T-cell (primary cell): ENCODE measurements at regions not wholly inside any gene's neighbourhood (a gene's known extent, or its start where the extent isn't known, plus 50 kb on each side); places are given as distances from the start of the nearest gene placed in this dataset.

Experiments used
- ATAC-seq, 4 experiments: fragments of 200-7000 bp in 3 of 4; fragments of 150-1000 bp in 1 of 4; cut with Tn5 transposase; replicated peaks in 1 of 4; 1 replicate in 3 of 4; 2 replicates in 1 of 4; pipeline ENCODE4 v1.10.0; 2021; ENCODE audit warnings: moderate library complexity in 3 of 4, mild to moderate bottlenecking in 2 of 4, moderate number of reproducible peaks in 1 of 4
- CTCF ChIA-PET, 2 donors: fragments of 300-600 bp; sonication (Branson Sonifier 250); formaldehyde crosslinking; loops; one replicate each; lab custom pipeline; 2022; ENCODE audit warnings: antibody characterized with exemption in 2 of 2; lab: Charles Lee
- POLR2A ChIA-PET, 2 donors: fragments of 300-600 bp; sonication (Branson Sonifier 250); formaldehyde crosslinking; loops; one replicate each; lab custom pipeline; 2022; ENCODE audit warnings: antibody characterized with exemption in 2 of 2; lab: Charles Lee
- DNase-seq, 35 experiments: peaks; one replicate each; pipeline versions ENCODE4 v3.0.0 to v3.0.0-alpha.2; 2013 to 2023
- H3K27ac ChIP-seq: one replicate; pipeline ENCODE4 v1.5.1; 2013; ENCODE audit warnings: low read length
- H3K27me3 ChIP-seq, 2 experiments: replicated peaks in 1 of 2; 1 replicate in 1 of 2; 2 replicates in 1 of 2; pipeline versions ENCODE4 v1.6.1 to v1.7.0; 2013; ENCODE audit warnings: low read length in 1 of 2, mixed read lengths in 1 of 2; ENCODE audit not compliant: control insufficient read depth in 2 of 2, insufficient read depth in 2 of 2; ENCODE audit errors: extremely low read depth in 1 of 2
- H3K36me3 ChIP-seq, 2 donors: 1 replicate in 1 of 2; 2 replicates in 1 of 2; pipeline versions ENCODE4 v1.6.1 to v1.7.0; 2013; ENCODE audit warnings: low read length in 1 of 2; ENCODE audit not compliant: control insufficient read depth in 2 of 2, insufficient read depth in 1 of 2; ENCODE audit errors: extremely low read depth in 1 of 2
- H3K4me1 ChIP-seq, 2 experiments: 1 replicate in 1 of 2; 2 replicates in 1 of 2; pipeline versions ENCODE4 v1.6.1 to v1.7.0; 2013; ENCODE audit warnings: low read length in 2 of 2, mixed read lengths in 1 of 2; ENCODE audit not compliant: insufficient read depth in 2 of 2, control insufficient read depth in 1 of 2; ENCODE audit errors: extremely low read depth in 1 of 2
- H3K4me3 ChIP-seq, 2 donors: 1 replicate in 1 of 2; 2 replicates in 1 of 2; pipeline versions ENCODE4 v1.5.1 to v1.7.0; 2013; ENCODE audit warnings: mild to moderate bottlenecking in 2 of 2, low read length in 1 of 2, moderate library complexity in 1 of 2; ENCODE audit not compliant: control insufficient read depth in 1 of 2; ENCODE audit errors: extremely low read depth in 1 of 2
- H3K9me3 ChIP-seq: 2 replicates; pipeline ENCODE4 v1.7.0; 2013
- H3K27ac Mint-ChIP-seq, 2 donors: one replicate each; pipeline ENCODE4 v1.8.0; 2020 to 2021; ENCODE audit warnings: mild to moderate bottlenecking in 2 of 2, mixed read lengths in 2 of 2
- H3K27me3 Mint-ChIP-seq, 2 donors: one replicate each; pipeline ENCODE4 v1.8.0; 2021 to 2022; ENCODE audit warnings: mixed read lengths in 2 of 2
- H3K36me3 Mint-ChIP-seq: one replicate; pipeline ENCODE4 v1.8.0; 2021; ENCODE audit warnings: mixed read lengths
- H3K4me1 Mint-ChIP-seq, 3 donors: one replicate each; pipeline ENCODE4 v1.8.0; 2020 to 2022; ENCODE audit warnings: mixed read lengths in 3 of 3, mild to moderate bottlenecking in 1 of 3
- H3K4me3 Mint-ChIP-seq, 3 donors: one replicate each; pipeline ENCODE4 v1.8.0; 2020 to 2022; ENCODE audit warnings: mild to moderate bottlenecking in 3 of 3, mixed read lengths in 3 of 3, moderate library complexity in 3 of 3
- H3K9me3 Mint-ChIP-seq, 3 donors: one replicate each; pipeline ENCODE4 v1.8.0; 2020 to 2022; ENCODE audit warnings: mixed read lengths in 3 of 3
- WGBS: methylation state at CpG from one replicate; pipeline ENCODE4 v1.1.5; 2013; ENCODE audit warnings: missing lambda C conversion rate; ENCODE audit not compliant: insufficient coverage; 5-methylcytosine and 5-hydroxymethylcytosine counted together

DNA sequence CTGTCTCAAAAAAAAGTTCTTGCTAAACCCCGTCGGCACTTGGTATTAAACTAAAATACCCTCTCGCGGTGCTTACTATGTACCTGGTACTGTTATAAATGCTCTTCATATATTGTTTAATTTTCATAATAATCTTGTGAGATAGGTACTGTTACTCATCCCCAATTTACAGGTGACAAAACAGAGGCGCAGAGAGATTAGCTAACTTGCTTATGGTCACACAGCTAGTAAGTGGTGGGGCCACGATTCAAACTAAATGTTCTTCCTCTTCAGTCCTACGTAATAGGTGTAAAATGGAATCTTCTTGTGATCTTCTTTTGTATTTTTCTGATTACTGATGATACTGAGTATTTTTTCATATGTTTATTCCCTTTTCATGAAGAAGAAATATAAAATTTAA is 51.3 kb downstream of the TET3 start:
- no peak overlapping the region for H3K27ac ChIP-seq
- ChIA-PET CTCF (no interaction called here), POLR2A (no interaction called here)
- no peak overlapping the region for H3K4me3 ChIP-seq
- Mint-ChIP-seq H3K27ac (no peak overlapping the region), H3K4me3 (peak overlapping the region in 1 of 3 donors; percentile 33), H3K27me3 (no peaks in the 10 kb centered on the region), H3K4me1 (peaks cover 89 to 91% (median 91%) of the 10 kb centered on the region in 3 donors), H3K9me3 (no peaks in the 10 kb centered on the region), H3K36me3 (no peaks in the 10 kb centered on the region)
- H3K36me3 ChIP-seq, result no peaks in the 10 kb centered on the region
- WGBS, result no CpG with 5 or more reads among the region's 7 CpGs
- H3K4me1 ChIP-seq, result peaks cover 50 to 56% of the 10 kb centered on the region in 2 experiments
- DNase-seq (no peak), ATAC-seq (no peak)
- no peaks in the 10 kb centered on the region for H3K9me3 ChIP-seq
- H3K27me3 ChIP-seq, result no peaks in the 10 kb centered on the region

DNA sequence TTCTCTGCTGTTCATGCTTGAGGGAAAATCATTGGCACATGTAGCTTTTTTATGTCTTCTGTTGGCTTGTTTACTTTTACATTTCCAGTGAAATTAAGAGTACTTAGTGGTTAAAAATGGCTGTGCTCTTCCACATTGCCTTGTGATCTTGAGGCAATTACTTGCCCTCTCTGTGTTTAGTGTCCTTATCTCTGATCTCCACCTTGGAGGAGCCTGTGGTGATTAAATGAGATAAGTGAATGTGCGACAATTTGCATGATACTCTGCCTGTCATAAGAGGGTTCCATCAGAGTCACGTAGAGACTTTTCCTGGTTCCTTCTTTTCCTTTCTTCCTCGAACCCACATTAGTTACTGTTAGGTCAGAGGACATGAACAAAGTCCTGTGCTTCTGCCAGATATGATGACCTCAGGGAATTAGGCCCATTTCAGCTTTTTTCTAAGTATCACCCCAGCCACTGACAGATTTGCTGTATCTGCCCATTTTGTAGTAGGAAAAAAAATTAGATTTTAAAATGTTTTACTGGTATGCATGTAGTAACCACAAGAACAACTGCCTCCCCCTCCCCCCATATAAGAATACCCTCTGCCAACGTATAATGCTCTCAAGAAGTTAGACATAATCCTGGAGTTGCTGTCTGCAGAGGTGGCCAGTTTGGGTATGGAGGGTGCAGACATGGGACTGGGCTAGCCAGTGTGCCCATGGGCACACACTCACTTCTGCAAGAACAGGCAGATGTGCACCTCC is 51.9 kb downstream of the TET3 start:
- 90% methylated on average over 2 of the region's 4 CpGs for WGBS
- peaks cover 48 to 53% of the 10 kb centered on the region in 2 experiments for H3K4me1 ChIP-seq

DNA sequence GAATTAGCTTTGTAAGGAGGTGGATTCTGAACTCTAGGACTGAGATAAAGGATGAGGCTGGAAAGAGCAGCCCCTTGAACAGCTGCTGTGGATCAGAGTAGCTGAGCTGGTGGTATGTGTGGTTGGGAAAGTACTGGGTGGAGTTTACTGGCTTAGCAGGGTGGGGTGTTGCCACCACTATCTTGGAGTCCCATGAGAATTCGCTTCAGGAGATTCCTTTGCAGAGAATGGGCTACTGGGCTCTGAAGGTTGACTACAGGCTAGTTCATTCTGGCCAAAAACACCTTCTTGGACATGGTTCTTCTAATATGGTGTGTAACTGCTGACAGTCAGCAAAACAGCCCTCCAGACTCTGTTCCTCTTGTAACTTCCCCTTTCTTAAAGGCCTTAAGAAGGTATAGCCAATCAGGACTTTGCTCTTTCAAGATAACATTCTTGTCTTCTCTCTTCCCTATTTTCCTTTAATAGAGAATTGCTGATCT is 52.7 kb downstream of the TET3 start:
- ChIA-PET CTCF (no interaction called here), POLR2A (no interaction called here)
- H3K27ac Mint-ChIP-seq, result peak overlapping the region; percentile 41 to 82
- H3K9me3 Mint-ChIP-seq, result no peaks in the 10 kb centered on the region
- ATAC-seq (peak in 1 of 4 experiments; percentile 36), DNase-seq (peak in 1 of 35 experiments; percentile 20)
- Histone ChIP-seq H3K27me3 (no peaks in the 10 kb centered on the region), H3K4me1 (peaks cover 41 to 45% of the 10 kb centered on the region in 2 experiments), H3K27ac (no peak overlapping the region), H3K4me3 (no peak overlapping the region), H3K9me3 (no peaks in the 10 kb centered on the region), H3K36me3 (no peaks in the 10 kb centered on the region)
- H3K4me3 Mint-ChIP-seq, result peak overlapping the region in 1 of 3 donors; percentile 33
- H3K4me1 Mint-ChIP-seq, result peaks cover 84 to 89% (median 88%) of the 10 kb centered on the region in 3 donors
- H3K27me3 Mint-ChIP-seq, result no peaks in the 10 kb centered on the region
- no peaks in the 10 kb centered on the region for H3K36me3 Mint-ChIP-seq
- no CpG with 5 or more reads among the region's 1 CpG for WGBS

More for the DNA sequence above, 51.9 kb downstream of the TET3 start:
- no peak overlapping the region for H3K4me3 ChIP-seq
- ATAC-seq, result no peak
- H3K27me3 Mint-ChIP-seq, result no peaks in the 10 kb centered on the region
- H3K27ac Mint-ChIP-seq, result peak overlapping the region; percentile 51 to 71
- peak overlapping the region in 1 of 3 donors; percentile 33 for H3K4me3 Mint-ChIP-seq
- no peaks in the 10 kb centered on the region for H3K27me3 ChIP-seq
- H3K9me3 ChIP-seq, result no peaks in the 10 kb centered on the region
- no peaks in the 10 kb centered on the region for H3K9me3 Mint-ChIP-seq
- H3K27ac ChIP-seq, result no peak overlapping the region
- H3K4me1 Mint-ChIP-seq, result peaks cover 87 to 91% (median 90%) of the 10 kb centered on the region in 3 donors
- no peak for DNase-seq
- CTCF ChIA-PET, result no interaction called here
- H3K36me3 Mint-ChIP-seq, result no peaks in the 10 kb centered on the region
- H3K36me3 ChIP-seq, result no peaks in the 10 kb centered on the region
- POLR2A ChIA-PET, result no interaction called here

DNA sequence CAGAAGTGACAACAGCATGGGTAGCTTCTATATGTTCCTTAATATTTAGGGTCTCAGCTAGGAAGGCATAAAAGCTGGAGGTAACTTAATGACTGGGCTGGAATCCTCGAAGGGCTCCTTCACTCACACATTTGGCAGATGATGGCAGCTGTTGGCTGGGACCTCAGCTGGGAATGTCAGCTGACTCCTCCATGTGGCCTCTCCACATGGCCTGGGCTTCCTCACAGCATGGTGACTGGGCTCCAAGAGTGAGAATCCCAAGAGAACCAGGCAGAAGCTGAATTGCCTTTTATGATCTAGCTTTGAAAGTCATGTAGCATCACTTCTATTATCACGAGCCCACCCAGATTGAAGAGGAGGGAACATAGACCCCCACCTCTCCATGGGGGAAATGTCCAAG is 54.9 kb downstream of the TET3 start:
- Mint-ChIP-seq H3K36me3 (no peaks in the 10 kb centered on the region), H3K4me1 (peaks cover 78 to 81% (median 79%) of the 10 kb centered on the region in 3 donors), H3K27ac (no peak overlapping the region), H3K4me3 (peak overlapping the region in 1 of 3 donors; percentile 2), H3K9me3 (no peaks in the 10 kb centered on the region), H3K27me3 (no peaks in the 10 kb centered on the region)
- POLR2A ChIA-PET, result no interaction called here
- no peak overlapping the region for H3K27ac ChIP-seq
- H3K9me3 ChIP-seq, result no peaks in the 10 kb centered on the region
- H3K4me1 ChIP-seq, result peaks cover 34 to 40% of the 10 kb centered on the region in 2 experiments
- CTCF ChIA-PET, result no interaction called here
- no peaks in the 10 kb centered on the region for H3K36me3 ChIP-seq
- H3K4me3 ChIP-seq, result no peak overlapping the region
- DNase-seq, result no peak
- no peaks in the 10 kb centered on the region for H3K27me3 ChIP-seq
- 100% methylated on average over 1 of the region's 2 CpGs for WGBS
- ATAC-seq, result no peak

DNA sequence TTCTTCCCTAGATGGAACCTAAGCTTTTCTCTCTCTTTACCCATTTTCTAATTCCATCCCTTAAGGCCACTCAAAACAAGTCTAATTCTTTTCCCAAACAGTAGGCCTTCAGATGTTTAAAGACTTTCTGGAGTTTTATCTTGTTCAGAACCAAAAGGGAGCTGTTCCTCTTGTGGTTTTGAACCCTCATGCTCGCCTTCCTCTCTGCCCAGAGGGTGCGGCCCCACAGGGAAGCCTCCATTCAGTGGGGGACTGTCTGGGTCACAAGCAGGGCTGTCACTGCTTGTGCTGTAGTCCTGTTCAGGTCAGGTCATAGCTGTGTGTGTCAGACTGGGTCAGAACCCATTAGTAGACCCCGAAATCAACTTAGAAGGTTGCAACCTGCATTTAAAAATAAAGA is 56.5 kb downstream of the TET3 start:
- Mint-ChIP-seq H3K27me3 (no peaks in the 10 kb centered on the region), H3K4me3 (peak overlapping the region in 1 of 3 donors; percentile 50), H3K36me3 (peaks cover 3% of the 10 kb centered on the region), H3K4me1 (peaks cover 71 to 81% (median 79%) of the 10 kb centered on the region in 3 donors), H3K27ac (peak overlapping the region; percentile 63 to 72), H3K9me3 (no peaks in the 10 kb centered on the region)
- WGBS, result 42% methylated on average over 2 of the region's 3 CpGs
- peaks cover 33 to 37% of the 10 kb centered on the region in 2 experiments for H3K4me1 ChIP-seq
- no peaks in the 10 kb centered on the region for H3K27me3 ChIP-seq
- peak in 1 of 4 experiments; percentile 26 for ATAC-seq
- H3K9me3 ChIP-seq, result no peaks in the 10 kb centered on the region
- no peak overlapping the region for H3K27ac ChIP-seq
- POLR2A ChIA-PET, result interaction anchor here (0.5 to 0.9 kb wide), 5 partner anchors 9 to 528 kb away, joined by 3 to 12 read pairs (median 3); no protein-coding TSS in a partner anchor
- CTCF ChIA-PET, result interaction anchor here in 1 of 2 donors (0.6 kb wide), 1 partner anchor 13 kb away, joined by 3 read pairs; no protein-coding TSS in a partner anchor
- H3K4me3 ChIP-seq, result no peak overlapping the region
- DNase-seq, result no peak
- peaks cover 0 to 3% of the 10 kb centered on the region in 2 donors for H3K36me3 ChIP-seq

DNA sequence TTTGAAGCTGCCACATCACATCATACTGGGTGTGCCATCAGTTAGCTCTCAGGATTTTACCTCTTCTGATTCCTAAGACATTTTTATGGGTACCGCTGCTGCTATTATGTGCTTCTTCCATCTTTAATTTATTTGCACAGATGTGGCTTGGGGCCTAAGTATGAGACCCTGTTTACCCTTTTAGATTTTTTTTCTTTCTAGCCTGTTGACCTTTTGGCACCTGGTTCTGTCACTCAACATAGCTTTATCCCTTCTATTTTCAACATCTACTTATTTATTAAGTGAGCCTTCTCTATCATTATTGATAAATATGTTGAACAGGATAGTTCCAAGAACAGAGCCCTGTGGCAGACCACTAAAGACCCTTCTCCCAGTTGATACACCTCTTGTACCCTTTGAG is 57.0 kb downstream of the TET3 start:
- ChIA-PET POLR2A (interaction anchor here (0.5 to 0.9 kb wide), 6 partner anchors 9 to 528 kb away, joined by 3 to 12 read pairs (median 5); no protein-coding TSS in a partner anchor), CTCF (no interaction called here)
- Histone ChIP-seq H3K4me3 (no peak overlapping the region), H3K9me3 (no peaks in the 10 kb centered on the region), H3K4me1 (peaks cover 28 to 36% of the 10 kb centered on the region in 2 experiments), H3K27ac (no peak overlapping the region), H3K27me3 (no peaks in the 10 kb centered on the region), H3K36me3 (peaks cover under 1 to 7% of the 10 kb centered on the region in 2 donors)
- peaks cover 66 to 76% (median 74%) of the 10 kb centered on the region in 3 donors for H3K4me1 Mint-ChIP-seq
- WGBS, result no CpG with 5 or more reads among the region's 1 CpG
- H3K27me3 Mint-ChIP-seq, result no peaks in the 10 kb centered on the region
- H3K9me3 Mint-ChIP-seq, result no peaks in the 10 kb centered on the region
- ATAC-seq (no peak), DNase-seq (no peak)
- H3K4me3 Mint-ChIP-seq, result no peak overlapping the region
- H3K27ac Mint-ChIP-seq, result peak overlapping the region; percentile 21 to 72
- H3K36me3 Mint-ChIP-seq, result peaks cover 3% of the 10 kb centered on the region
